ENCODE measurements at regions not wholly inside any gene's neighbourhood (a gene's known extent, or its start where the extent isn't known, plus 50 kb on each side); places are given as distances from the start of the nearest gene placed in this dataset.

DNA sequence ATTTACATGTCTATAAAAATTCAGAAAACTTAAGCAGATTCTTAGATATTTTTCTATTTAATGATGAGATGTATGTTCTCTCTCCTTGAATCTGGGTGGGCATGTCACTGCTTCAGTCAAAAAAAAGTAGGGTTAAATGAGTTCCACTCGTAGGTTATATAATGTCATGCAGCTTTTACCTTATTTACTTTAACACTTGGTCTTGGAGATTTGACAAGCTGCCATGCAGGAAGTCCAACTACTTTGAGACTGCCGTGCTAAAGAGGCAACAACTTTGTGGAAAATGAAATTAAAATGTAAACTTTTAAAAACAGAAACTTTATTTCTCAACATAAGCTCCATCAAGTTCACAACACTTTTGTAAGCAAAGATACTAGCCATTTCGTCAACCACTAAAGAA lies 1336.0 kb upstream of the CDH8 start:
- TF ChIP-seq TCF12 (IDR thresholded peaks at IDR 0.05; ENCODE audit: low read depth) (no peak), ZBTB7A (IDR thresholded peaks at IDR 0.05; ENCODE audit: low read depth) (no peak), CREB1 (IDR thresholded peaks at IDR 0.05; ENCODE audit: low read depth) (no peak), FOXM1 (IDR thresholded peaks at IDR 0.05; ENCODE audit: borderline replicate concordance, low read depth) (no peak), TEAD4 (IDR thresholded peaks at IDR 0.05) (no peak), CEBPB (IDR thresholded peaks at IDR 0.05) (no peak), RAD21 (IDR thresholded peaks at IDR 0.05; ENCODE audit: low read depth) (no peak), EGR1 (IDR thresholded peaks at IDR 0.05) (no peak), YY1 (IDR thresholded peaks at IDR 0.05; ENCODE audit: low read depth) (no peak), TAF1 (IDR thresholded peaks at IDR 0.05; ENCODE audit: low read depth) (no peak), EP300 (IDR thresholded peaks at IDR 0.05; ENCODE audit: borderline replicate concordance) (no peak), NFIC (IDR thresholded peaks at IDR 0.05) (no peak)
- TF ChIP-seq, protein P1, sequence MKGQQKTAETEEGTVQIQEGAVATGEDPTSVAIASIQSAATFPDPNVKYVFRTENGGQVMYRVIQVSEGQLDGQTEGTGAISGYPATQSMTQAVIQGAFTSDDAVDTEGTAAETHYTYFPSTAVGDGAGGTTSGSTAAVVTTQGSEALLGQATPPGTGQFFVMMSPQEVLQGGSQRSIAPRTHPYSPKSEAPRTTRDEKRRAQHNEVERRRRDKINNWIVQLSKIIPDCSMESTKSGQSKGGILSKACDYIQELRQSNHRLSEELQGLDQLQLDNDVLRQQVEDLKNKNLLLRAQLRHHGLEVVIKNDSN (IDR thresholded peaks at IDR 0.05) = no peak
- TF ChIP-seq, protein P2, sequence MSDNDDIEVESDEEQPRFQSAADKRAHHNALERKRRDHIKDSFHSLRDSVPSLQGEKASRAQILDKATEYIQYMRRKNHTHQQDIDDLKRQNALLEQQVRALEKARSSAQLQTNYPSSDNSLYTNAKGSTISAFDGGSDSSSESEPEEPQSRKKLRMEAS (IDR thresholded peaks at IDR 0.05) = no peak
- TF ChIP-seq, protein P3, sequence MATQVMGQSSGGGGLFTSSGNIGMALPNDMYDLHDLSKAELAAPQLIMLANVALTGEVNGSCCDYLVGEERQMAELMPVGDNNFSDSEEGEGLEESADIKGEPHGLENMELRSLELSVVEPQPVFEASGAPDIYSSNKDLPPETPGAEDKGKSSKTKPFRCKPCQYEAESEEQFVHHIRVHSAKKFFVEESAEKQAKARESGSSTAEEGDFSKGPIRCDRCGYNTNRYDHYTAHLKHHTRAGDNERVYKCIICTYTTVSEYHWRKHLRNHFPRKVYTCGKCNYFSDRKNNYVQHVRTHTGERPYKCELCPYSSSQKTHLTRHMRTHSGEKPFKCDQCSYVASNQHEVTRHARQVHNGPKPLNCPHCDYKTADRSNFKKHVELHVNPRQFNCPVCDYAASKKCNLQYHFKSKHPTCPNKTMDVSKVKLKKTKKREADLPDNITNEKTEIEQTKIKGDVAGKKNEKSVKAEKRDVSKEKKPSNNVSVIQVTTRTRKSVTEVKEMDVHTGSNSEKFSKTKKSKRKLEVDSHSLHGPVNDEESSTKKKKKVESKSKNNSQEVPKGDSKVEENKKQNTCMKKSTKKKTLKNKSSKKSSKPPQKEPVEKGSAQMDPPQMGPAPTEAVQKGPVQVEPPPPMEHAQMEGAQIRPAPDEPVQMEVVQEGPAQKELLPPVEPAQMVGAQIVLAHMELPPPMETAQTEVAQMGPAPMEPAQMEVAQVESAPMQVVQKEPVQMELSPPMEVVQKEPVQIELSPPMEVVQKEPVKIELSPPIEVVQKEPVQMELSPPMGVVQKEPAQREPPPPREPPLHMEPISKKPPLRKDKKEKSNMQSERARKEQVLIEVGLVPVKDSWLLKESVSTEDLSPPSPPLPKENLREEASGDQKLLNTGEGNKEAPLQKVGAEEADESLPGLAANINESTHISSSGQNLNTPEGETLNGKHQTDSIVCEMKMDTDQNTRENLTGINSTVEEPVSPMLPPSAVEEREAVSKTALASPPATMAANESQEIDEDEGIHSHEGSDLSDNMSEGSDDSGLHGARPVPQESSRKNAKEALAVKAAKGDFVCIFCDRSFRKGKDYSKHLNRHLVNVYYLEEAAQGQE (IDR thresholded peaks at IDR 0.05; ENCODE audit: low read depth) = no peak

DNA sequence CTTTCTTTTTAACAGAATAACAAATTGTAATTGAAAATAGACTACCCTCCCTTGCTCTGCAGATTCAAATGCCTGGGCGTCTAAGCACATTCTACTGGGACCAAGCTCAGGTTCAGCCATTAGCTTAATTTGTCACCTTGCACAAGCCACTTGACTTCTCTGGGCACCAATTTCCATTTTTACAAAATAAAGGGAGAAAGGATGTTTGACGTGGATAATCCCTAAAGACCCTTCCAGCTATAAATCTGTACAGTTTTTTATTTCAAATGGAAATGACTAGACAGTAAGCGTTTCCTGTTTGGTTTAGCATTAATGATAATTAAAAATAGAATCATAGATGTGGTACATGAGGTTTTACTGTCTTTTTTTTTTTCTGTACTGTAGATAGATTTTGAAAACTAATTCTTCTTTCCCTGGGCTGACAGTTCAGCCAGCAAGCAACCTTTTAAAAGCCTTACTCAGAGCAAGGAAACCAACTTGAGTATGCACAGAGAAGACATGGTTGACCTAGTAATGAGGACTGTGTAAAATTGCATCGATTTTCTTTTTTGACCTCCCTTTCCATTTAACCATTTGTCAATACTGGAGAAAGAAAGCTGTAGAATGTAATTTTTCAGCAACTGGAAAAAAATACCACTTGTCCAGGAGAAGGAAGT lies 1329.5 kb upstream of the CDH8 start:
- TF ChIP-seq, protein P2 (IDR thresholded peaks at IDR 0.05) = no peak
- TF ChIP-seq CEBPB (IDR thresholded peaks at IDR 0.05) = no peak

DNA sequence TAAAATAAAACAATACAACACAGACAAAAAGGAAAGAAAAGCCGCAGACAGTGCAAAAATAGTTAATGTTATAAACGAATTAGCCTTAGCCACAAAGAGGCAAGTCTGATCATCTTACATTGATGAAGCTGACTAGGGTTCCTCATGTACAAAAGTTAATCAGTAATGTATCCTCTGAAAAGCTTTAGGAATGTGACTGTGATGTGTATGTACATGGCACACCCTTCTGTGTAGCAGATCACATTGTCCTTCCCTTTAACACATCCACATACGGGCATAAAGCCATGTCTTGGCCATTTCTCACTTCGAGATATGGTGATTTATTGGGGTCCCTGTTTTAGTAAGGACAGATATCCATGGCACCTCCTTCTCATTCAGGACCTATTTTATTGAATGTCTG lies 1327.5 kb upstream of the CDH8 start:
- TF ChIP-seq, protein P1 (IDR thresholded peaks at IDR 0.05) = no peak
- no peak for TF ChIP-seq EP300 (IDR thresholded peaks at IDR 0.05; ENCODE audit: borderline replicate concordance)
- TF ChIP-seq EGR1 (IDR thresholded peaks at IDR 0.05) = no peak
- TF ChIP-seq TEAD4 (IDR thresholded peaks at IDR 0.05) = no peak
- TF ChIP-seq RAD21 (IDR thresholded peaks at IDR 0.05; ENCODE audit: low read depth) = no peak
- TF ChIP-seq FOXM1 (IDR thresholded peaks at IDR 0.05; ENCODE audit: borderline replicate concordance, low read depth) = no peak
- TF ChIP-seq YY1 (IDR thresholded peaks at IDR 0.05; ENCODE audit: low read depth) = no peak
- TF ChIP-seq TCF12 (IDR thresholded peaks at IDR 0.05; ENCODE audit: low read depth) = no peak
- TF ChIP-seq, protein P2 (IDR thresholded peaks at IDR 0.05) = no peak
- no peak for TF ChIP-seq ZBTB7A (IDR thresholded peaks at IDR 0.05; ENCODE audit: low read depth)
- TF ChIP-seq CREB1 (IDR thresholded peaks at IDR 0.05; ENCODE audit: low read depth) = no peak
- TF ChIP-seq CEBPB (IDR thresholded peaks at IDR 0.05) = no peak
- TF ChIP-seq NFIC (IDR thresholded peaks at IDR 0.05) = no peak

DNA sequence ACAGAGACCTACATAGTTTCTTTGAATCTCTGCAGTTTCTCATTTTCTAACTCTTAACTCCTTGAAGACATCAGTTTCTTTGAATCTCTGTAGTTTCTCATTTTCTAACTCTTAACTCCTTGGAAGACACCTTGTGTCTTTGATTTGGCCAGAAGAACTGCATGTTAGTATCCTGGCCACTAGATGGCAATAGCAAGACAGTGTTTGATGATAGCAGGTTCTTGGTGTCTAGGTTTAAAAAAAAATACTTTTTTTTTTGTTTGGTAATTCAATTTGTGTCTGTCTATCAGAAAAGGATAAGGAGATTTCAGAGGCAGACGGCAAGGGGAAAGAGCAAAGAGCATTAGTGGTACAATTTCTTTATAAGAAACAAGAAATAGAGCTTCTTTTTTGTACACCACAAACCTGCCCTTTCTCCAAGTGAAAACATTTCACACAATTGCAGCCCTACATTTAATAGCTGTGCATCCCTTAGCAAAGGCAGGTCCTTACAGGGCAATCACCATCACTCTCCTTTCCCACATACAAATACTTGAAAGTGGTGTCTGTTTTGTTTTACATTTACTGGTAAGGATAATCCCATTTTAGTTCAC lies 1324.9 kb upstream of the CDH8 start:
- peak; percentile 58 for TF ChIP-seq RAD21 (IDR thresholded peaks at IDR 0.05; ENCODE audit: low read depth)
- no peak for TF ChIP-seq EGR1 (IDR thresholded peaks at IDR 0.05)

DNA sequence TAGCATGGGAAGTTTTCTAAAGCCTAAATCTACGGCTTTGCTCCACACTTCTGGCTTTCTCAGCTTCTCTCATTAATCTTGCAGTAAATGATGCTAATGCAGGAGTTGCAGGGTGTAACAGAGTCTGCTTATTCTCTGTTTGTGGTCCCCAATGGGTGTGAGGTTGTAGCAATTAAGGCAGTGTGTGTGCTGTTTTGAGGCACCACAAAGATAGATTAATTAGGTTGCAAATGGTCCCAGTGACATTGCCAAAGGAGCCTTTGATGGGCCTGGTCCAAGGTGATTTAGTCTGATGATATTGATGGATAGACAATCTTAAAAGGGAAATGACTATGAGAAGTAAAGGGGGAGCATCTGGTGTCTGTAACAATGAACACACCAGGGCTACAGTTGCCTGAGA lies 1313.7 kb upstream of the CDH8 start:
- no peak for TF ChIP-seq TCF12 (IDR thresholded peaks at IDR 0.05; ENCODE audit: low read depth)
- TF ChIP-seq RAD21 (IDR thresholded peaks at IDR 0.05; ENCODE audit: low read depth) = no peak
- no peak for TF ChIP-seq EGR1 (IDR thresholded peaks at IDR 0.05)
- TF ChIP-seq ZBTB7A (IDR thresholded peaks at IDR 0.05; ENCODE audit: low read depth) = no peak
- no peak for TF ChIP-seq TAF1 (IDR thresholded peaks at IDR 0.05; ENCODE audit: low read depth)
- no peak for TF ChIP-seq NFIC (IDR thresholded peaks at IDR 0.05)
- TF ChIP-seq, protein P1 (IDR thresholded peaks at IDR 0.05) = no peak
- TF ChIP-seq CREB1 (IDR thresholded peaks at IDR 0.05; ENCODE audit: low read depth) = no peak
- no peak for TF ChIP-seq EP300 (IDR thresholded peaks at IDR 0.05; ENCODE audit: borderline replicate concordance)
- TF ChIP-seq CEBPB (IDR thresholded peaks at IDR 0.05) = no peak
- no peak for TF ChIP-seq TEAD4 (IDR thresholded peaks at IDR 0.05)
- TF ChIP-seq, protein P3 (IDR thresholded peaks at IDR 0.05; ENCODE audit: low read depth) = no peak
